ENCODE measurements at regions not wholly inside any gene's neighbourhood (a gene's known extent, or its start where the extent isn't known, plus 50 kb on each side); places are given as distances from the start of the nearest gene placed in this dataset.

- Histone ChIP-seq H3K4me3 (no peak overlapping the region), H3K27ac (no peak overlapping the region)
- no peak for TF ChIP-seq CTCF (IDR thresholded peaks at IDR 0.05)
- no peak for DNase-seq (ENCODE audit: low spot score)
Measured at GRCh38 chr11:26278354-26278753, 53.6 kb upstream of the ANO3 start.
